GF-D8 (cell line): ENCODE measurements at regions not wholly inside any gene's neighbourhood (a gene's known extent, or its start where the extent isn't known, plus 50 kb on each side); places are given as distances from the start of the nearest gene placed in this dataset.
"Not testable (repeated sequence)": the region's sequence is repeated elsewhere in the genome, so short reads cannot be mapped to it uniquely, and the experiment has no call there.

Source experiments
- DNase-seq: peaks from one replicate; lab custom pipeline; 2025; lab: John Stamatoyannopoulos, UW

DNA sequence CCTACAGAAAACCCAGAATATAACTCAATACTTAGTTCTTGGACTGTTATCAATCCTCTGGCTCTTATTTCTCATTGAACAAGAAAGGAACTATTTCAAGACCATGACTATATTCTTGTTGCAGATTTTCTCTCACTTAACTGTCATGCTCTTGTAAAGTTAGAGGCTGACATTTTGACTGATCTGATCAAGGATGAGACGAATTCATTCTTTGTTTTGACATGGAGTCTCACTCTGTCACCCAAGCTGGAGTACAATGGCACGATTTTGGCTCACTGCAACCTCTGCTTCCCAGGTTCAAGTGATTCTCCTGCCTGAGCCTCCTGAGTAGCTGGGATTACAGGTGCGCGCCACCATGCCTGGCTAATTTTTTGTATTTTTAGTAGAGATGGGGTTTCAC is 367.9 kb upstream of the SEMA3C start:
- DNase-seq = not testable (repeated sequence)

DNA sequence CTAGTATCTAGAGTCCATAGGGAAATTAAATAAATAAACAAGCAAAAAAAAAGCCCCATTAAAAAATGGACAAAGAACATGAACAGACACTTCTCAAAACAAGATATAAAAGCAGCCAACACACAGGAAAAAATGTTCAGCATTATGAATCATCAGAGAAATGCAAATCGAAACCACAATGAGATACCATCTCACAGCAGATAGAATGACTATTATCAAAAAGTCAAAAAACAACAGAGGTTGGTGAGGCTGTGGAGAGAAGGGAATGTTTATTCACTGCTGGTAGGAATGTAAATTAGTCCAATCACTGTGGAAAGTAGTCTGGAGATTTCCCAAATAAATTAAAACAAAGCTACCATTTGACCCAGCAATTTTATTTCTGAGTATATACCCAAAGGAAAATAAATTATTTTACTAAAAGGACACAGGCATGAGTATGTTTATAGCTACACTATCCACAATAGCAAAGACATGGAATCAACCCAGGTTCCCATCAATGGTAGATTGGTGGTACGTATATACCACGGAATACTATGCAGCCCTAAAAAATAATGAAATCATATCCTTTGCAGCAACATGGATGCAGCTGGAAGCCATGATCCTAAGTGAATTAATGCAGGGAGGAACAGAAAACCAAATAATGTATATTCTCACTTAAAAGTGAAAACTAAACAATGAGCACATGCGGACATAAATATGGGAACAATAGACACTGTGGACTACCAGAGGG is 366.5 kb upstream of the SEMA3C start:
- DNase-seq = no peak

DNA sequence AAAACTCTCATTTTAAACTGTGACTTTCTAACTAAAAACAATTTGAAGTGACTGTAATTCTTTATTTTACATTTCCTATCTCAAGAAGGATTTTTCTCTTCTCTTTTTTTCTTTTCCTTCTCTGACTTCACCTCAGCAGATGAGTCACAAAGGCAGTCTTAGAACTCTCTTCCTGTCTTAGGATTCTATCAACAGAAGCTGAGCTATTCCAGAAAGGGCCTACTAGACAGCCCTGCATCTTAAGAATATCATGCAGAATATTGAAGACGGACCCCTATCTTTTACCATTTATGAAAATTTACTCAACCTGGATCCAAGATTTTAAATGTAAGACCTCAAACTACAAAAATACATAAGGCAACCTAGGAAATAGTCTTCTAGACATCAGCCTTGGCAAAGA is 365.7 kb upstream of the SEMA3C start:
- no peak for DNase-seq

DNA sequence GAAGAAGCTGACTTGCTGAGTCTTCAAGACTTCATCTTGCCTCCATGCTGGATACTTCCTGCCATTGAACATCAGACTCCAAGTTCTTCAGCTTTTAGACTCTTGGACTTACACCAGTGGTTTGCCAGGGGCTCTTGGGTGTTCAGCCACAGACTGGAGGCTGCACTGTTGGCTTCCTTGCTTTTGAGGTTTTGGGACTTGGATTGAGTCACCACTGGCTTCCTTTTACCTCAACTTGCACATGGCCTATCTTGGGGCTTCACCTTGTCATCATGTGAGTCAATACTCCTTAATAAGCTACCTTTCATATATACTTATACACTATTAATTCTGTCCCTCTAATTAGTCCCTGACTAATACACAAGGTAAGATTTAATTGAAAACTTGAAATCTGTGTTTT is 361.7 kb upstream of the SEMA3C start:
- DNase-seq = no peak

DNA sequence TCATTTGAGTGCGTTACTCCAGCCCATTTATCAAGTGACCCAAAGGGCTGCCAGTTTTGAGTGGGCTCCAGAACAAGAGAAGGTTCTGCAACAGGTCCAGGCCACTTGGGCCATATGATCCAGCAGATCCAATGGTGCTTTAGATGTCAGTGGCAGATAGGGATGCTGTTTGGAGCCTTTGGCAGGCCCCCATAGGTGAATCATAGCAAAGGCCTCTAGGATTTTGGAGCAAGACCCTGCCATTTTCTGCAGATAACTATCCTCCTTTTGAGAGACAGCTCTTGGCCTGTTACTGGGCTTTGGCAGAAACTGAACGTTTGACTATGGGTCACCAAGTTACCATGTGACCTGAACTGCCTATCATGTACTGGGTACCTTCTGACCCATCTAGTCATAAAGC is 358.8 kb upstream of the SEMA3C start:
- no peak for DNase-seq

DNA sequence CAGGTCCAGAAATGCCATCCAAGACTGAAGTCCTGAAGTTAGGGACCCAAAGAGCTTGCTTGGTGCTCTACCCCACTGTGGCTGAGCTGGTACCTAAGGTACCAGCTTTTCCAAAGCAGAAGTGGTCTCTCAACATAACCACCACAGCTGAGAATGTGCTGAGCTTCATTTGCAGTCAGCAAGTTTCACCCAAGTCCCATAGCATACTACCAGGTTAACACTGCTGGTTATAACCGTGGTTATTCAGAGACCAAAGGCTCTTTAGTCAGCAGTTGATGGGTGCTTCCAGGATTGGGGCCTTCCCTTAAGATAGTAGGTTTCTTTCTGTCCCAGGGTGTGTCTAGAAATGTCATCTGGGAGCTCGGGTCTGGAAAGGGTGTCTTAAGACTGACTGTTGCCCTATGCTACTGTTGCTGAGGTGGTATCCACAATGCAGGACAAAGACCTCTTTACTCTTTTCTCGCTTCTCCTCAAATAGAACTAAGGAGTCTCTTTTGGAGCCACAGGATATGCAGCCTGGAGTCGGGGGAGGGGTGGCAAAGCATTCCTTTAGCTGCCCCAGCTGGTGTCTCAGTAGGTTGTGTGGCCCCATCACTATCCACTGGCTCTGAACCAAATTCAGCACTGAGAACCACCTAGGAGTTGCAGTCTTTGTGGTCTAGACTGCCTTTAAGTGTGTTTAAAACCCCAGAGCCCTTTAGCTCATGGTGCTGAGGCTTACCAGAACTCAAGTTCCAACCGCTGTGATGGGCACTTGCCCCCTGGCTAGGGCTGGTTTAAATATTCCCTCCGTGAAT is 354.9 kb upstream of the SEMA3C start:
- no peak for DNase-seq

DNA sequence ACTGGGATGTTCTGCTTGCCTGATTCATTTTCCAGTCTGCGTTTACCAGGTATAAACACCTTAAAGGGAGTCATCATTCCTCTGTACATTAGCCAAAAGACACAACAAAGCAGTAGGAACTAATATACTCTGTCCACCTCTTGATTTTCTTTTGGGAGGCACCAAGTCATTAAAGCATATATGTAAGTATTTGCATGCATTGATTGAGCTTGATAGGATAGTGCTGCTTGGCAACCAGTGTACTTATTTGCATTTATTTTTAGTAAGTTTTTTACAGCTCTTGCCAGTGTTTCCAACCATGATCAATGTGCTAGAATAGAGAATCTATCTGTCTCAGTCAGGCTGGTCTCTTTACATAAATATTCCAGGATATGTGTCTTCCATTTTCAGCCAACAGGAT is 353.3 kb upstream of the SEMA3C start:
- DNase-seq = no peak

DNA sequence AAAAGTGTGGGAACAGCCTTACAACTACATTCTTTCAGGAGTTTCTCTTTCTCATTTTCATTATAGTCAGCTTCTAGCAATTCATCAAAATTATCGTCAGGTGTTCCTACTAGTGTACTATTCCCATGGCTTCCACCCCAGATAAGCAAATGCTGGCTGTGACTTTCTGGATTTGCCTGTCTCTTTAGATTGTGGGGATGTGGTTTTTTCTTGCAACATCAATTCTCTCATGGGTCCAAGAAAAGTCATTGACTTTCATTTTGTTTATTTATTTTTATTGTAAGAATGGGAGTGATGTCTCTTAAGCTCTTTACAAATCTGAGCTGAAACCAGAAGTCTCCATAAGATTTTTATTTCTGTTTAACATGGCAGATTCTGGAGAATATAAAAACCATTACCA is 349.7 kb upstream of the SEMA3C start:
- DNase-seq = no peak

DNA sequence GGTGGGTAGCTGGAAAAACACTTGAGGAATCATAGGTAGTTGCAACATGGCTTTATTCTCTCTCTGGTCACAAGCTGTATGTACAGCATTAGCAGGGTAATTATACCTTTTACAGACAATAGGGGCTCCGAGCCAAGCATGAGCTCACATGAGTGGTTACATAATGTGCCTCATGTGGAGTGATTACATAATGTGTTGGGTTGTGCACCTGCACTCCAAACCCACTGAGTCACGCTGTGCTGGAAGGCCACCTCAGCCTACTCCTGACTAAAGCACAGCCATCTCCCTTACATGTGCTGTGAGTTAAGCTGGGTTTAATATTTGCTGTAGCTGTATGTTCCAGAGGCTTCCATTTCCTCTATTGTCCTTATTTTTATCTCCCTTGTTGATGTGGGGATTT is 348.7 kb upstream of the SEMA3C start:
- DNase-seq = no peak

DNA sequence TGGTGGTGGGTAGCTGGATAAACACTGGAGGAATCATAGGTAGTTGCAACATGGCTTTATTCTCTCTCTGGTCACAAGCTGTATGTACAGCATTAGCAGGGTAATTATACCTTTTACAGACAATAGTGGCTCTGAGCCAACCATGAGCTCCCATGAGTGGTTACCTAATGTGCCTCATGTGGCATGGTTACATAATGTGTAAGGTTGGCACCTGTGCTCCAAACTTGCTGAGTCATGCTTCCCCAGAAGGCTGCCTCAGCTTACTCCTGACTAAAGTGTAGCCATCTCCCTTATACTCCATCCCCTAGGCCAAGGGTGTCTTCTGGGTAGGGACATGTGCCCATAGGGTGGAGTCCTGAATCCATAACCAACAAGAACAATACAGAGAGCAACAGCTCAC is 345.3 kb upstream of the SEMA3C start:
- no peak for DNase-seq

DNA sequence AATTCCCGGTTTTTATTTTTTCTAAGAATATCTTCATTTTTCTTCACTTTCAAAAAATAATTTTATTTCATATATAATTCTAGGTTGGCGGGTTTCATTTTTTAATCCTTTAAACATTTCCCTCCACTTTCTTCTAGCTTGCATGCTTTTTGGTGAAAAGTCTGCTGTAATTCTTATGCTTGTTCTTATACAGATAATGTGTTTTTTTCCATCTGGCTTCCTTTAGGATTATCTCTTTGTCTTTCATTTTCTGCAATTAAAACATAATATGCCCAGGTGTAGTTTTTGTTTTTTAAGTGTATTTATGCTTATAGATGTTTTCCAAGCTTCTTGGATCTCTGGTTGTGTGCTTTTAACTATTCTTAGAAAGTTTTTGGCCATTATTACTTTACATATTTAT is 341.3 kb upstream of the SEMA3C start:
- DNase-seq = no peak

DNA sequence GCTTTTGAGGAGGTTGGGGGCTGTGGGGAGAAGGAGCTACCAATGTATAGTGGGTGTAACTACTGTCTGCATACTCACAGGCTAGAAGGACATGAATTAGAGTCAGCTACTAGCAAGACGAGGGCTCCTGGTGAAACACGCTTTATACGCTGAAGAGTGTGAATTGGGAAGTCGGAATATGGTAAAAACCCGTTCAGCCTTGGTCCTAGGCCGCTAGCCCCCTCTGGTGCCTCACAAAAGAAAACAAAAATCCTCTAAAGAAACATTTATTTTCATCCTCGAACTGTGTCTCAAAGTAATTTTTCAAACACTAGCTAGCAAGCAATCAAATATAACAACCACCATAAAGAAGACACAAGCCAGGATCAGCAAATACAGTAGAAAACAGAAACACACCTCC is 338.1 kb upstream of the SEMA3C start:
- DNase-seq = no peak

DNA sequence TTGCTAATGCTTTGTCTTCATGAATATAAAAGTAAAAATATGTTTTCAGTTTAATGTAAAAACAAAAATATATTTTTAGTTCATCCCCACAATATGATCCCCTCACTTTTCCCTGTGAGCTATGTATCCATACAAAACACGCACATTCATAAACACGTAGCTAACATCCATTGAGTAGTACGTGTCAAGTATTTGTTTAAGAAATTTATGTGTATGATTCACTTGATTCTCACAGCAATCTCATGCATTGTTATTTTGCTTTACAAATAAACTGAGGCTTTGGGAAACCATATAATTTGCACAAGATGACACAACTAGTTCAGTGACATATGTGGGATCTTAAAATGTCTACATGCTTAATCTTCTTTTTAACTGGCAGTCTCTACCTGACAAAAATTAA is 329.6 kb upstream of the SEMA3C start:
- no peak for DNase-seq

DNA sequence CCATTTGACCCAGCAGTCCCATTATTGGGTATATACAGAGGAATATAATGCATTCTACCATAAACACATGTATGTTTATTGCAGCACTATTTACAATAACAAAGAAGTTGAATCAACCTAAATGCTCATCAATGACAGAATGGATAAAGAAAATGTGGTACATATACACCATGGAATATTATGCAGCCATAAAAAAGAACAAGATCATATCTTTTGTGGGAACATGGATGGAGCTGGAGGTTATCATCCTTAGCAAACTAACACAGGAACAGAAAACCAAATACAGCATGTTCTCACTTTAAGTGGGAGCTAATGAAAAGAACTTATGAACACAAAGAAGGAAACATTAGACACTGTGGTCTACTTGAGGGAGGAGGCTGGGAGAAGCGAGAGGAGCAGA is 328.5 kb upstream of the SEMA3C start:
- not testable (repeated sequence) for DNase-seq

DNA sequence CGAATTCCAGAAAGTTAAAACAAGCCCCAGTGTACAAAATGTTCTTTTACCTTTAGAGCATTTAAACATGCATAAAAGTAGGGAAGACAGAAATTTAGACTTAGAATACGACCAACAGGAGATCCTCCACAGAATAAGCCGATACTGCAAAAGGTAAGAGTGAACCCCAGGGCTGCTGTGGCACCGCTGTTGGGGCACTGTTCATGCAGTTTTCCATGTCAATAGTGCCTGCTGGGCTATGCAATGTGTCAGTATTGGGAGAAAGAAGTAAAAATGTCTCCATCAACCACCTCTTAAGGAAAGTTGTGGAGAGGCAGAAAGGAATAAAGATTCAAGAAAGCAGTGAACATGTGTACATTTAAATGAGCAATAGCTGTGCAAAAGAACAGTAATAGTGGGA is 326.5 kb upstream of the SEMA3C start:
- no peak for DNase-seq

DNA sequence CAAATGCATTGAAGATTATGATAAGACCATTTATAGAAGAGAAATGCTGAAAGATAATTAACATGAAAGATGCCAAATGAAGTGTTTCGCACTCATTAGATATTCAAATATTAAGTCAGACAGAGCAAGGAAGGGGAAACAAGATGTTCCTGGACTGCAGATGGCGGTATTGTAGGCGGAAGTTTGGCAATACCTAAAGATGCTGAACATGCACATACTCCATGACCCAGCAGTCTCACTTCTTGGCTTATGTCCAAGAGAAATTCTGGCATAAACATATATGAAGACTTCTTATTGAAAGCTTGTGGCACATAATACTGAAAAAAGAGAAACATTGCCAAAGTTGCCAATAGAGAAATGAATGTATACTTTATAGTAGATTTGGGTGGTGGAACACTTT is 325.4 kb upstream of the SEMA3C start:
- no peak for DNase-seq

DNA sequence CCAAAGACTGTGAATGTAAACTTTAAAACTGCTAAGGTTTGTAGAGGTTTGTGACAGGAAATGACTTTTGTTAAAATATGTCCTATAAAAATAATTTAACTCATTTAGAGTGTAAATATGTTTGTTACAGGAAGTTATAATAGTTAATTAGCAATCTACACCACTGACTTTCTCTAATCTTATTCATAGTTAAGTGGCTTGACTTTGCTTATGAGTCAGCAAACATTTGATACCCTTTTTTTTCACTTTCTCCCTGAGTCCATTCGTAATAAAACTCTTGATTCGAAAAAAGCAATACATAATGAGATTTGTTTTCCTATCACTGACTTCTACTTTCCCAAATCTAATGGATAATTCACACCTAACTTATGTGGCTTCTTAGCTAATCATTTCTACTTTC is 317.7 kb upstream of the SEMA3C start:
- DNase-seq = no peak

DNA sequence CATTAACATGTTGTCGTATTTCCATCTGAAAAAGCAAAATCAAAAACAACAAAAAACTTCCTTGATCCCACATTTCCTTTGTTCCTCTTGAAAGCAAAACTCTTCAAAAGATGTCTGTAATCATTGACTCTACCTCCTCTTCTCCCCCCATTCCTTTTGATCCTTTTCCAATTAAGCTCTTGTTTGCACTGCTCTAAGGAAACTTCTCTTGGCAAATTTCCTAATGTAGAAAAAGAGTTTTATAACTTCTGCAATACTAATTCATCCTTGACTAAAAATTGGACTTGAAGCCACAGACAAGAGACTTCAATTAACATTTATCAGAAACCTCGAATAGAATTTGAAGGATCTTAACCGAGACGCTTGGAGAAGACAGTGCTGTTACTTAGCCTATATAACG is 317.1 kb upstream of the SEMA3C start:
- DNase-seq = no peak

DNA sequence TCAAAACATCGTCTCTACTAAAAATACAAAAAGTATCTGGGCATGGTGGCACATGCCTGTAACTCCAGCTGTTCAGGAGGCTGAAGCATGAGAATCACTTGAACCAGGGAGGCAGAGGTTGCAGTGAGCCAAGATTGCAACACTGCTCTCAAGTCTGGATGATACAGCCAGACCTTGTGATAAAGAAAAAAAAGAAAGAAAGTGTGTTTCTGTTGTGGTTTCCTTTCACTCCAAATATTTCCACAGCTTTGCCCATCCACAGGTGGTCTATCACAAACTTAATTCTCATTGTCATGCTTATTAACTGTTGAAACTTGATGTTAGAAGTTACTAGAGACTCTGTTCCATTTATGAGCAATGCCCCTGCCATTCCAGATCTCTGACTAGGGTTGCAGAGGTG is 316.0 kb upstream of the SEMA3C start:
- DNase-seq = no peak

DNA sequence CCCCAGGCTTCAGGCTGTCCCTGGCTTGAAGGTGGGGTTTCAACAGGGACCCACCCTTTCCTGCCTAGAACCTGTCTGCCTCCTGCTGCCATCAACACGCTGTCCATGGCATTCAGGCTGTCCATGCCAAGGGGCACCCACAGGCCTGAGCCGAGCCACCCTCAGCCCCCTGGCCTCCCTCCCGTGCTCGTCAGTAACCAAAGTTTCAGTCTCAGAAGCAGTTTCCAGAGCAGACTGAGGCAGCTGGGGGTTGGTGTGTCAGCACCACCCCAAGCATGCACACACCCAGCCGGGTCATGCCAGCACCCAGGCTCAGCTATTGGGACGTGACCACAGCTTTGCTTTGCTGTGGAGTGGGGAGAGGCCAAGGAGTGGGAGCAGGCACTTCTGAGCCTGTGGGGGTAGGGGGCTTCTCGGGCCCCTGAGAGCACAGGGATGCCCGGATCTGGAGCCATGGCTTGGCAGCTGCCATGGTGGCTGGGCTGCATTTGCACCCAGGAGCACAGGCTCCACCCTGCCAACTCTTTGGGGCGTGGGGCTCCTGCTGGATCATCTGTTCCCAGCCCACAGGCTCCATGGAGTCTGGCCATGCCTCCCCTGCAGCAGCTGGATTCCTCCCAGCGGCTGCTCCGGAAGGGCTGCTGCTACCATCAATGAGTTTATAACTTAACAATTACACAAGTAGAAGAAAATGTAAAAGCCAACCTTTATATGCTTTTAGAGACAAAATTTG is 314.5 kb upstream of the SEMA3C start:
- DNase-seq = no peak

DNA sequence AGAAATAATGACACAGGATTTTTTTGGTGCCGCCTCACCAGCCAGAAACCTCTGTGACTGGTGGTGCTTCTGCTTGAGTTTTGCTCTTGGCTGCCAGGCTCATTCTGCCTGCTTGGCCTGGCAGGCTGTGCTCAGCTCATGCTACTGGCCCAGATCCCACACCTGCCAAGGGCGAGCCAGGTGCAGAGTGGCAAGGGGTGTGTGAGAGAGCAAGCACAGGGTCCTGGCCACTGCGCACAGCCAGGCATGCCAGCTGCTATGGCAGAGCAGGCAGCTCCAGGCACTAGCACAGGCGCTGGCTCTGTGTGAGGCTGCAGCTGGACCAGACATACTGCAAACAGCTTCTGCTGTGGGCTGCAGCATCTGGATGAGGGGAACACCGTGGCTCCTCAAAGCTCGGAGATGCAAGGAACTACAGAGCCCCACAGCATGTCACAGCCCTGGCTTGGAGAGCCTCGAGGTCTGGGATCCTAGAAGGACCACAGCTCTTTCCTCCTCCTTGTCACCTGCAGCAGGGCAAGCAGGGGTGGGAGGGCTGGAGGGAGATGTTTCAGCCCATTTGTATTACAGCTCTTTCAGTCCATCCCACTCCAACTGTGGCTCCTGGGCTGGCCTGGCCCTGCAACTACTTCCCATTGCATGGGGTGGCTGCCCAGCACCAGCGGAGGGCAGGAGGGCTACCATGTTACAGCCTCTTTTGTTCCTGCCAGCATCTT is 313.4 kb upstream of the SEMA3C start:
- DNase-seq = no peak

DNA sequence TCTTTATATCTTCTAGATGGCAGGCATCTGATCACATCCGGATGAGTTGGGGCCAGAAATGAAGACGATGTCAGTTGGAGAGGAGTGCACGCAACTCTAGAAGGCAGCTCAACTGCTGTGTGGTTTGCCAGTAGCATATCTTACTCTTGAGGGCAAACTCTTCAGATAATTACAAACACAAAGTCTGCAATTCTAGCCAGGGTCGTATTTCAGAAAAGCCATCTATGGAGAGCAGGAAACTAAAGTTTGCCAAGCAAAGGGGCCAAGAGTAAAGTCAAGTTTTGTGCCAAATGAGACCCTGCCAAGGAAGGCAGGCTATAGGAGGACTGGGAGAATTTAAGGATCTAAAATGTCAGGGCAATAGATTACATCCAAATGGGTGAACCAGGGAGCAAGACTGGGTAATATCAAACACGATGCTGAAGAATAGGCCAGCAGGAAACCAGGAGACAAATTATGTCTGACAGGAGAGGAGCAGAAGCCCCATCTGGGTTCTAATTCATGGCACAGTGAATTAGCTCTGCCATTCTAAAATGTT is 312.5 kb upstream of the SEMA3C start:
- DNase-seq = no peak
